IPS-20b (cell line): ENCODE measurements at regions not wholly inside any gene's neighbourhood (a gene's known extent, or its start where the extent isn't known, plus 50 kb on each side); places are given as distances from the start of the nearest gene placed in this dataset.

Experiments
- H3K27ac ChIP-seq: one replicate; pipeline ENCODE4 v1.5.1; 2013; ENCODE audit warnings: low read length
- H3K27me3 ChIP-seq: 2 replicates; pipeline ENCODE4 v1.6.1; 2013; ENCODE audit warnings: mild to moderate bottlenecking, low read length, inconsistent platforms; ENCODE audit not compliant: insufficient read depth
- H3K36me3 ChIP-seq: 2 replicates; pipeline ENCODE4 v1.6.1; 2013; ENCODE audit warnings: low read depth, mild to moderate bottlenecking, inconsistent platforms, low read length, moderate library complexity; ENCODE audit not compliant: insufficient read depth
- H3K4me1 ChIP-seq: 2 replicates; pipeline ENCODE4 v1.6.1; 2013; ENCODE audit warnings: mild to moderate bottlenecking, control low read depth, inconsistent platforms, low read length, moderate library complexity; ENCODE audit not compliant: insufficient read depth
- H3K4me3 ChIP-seq: 2 replicates; pipeline ENCODE4 v1.5.1; 2013; ENCODE audit warnings: mild to moderate bottlenecking, low read length, inconsistent platforms
- H3K9ac ChIP-seq: 2 replicates; pipeline ENCODE4 v1.6.1; 2013; ENCODE audit warnings: low read depth, mild to moderate bottlenecking, inconsistent platforms, low read length, moderate library complexity
- H3K9me3 ChIP-seq: 2 replicates; pipeline ENCODE4 v1.6.1; 2013; ENCODE audit warnings: mild to moderate bottlenecking, low read depth, low read length, inconsistent platforms; ENCODE audit not compliant: insufficient read depth

- H3K27ac ChIP-seq, result no peak overlapping the region
- H3K9me3 ChIP-seq, result no peaks in the 10 kb centered on the region
- no peak overlapping the region for H3K4me3 ChIP-seq
- no peaks in the 10 kb centered on the region; the same call in 1 of the 2 replicates for H3K27me3 ChIP-seq
- H3K4me1 ChIP-seq, result peaks cover 3% of the 10 kb centered on the region; the same call in 1 of the 2 replicates
- H3K36me3 ChIP-seq, result no peaks in the 10 kb centered on the region
- H3K9ac ChIP-seq, result no peak overlapping the region
These were observed 50.3 kb upstream of the OSBPL11 start for GRCh38 chr3:125645616-125646015.

DNA sequence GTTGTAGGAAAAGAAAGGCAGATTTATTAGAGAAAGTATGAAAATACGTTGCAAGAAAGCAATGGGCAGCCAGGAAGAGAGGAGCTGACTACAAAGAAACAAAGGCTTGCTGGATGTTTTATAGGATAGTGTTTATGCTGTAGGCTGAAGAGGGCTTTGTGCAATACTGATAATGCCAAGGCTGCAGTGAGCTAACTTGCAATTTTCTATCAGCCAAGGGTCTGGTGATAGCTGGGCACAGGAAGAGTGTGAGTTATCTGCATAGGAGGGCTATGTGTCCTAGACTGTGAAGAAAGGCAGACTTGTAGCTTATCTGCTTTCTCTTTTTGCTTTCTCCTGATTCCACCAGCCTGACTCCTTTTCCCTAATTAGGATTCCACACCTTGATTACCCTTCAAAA is 51.3 kb upstream of the OSBPL11 start:
- Histone ChIP-seq H3K27ac (no peak overlapping the region), H3K9me3 (no peaks in the 10 kb centered on the region), H3K4me3 (no peak overlapping the region), H3K36me3 (no peaks in the 10 kb centered on the region), H3K27me3 (no peaks in the 10 kb centered on the region; the same call in 1 of the 2 replicates), H3K4me1 (peaks cover 9% of the 10 kb centered on the region; the same call in 1 of the 2 replicates), H3K9ac (no peak overlapping the region)

DNA sequence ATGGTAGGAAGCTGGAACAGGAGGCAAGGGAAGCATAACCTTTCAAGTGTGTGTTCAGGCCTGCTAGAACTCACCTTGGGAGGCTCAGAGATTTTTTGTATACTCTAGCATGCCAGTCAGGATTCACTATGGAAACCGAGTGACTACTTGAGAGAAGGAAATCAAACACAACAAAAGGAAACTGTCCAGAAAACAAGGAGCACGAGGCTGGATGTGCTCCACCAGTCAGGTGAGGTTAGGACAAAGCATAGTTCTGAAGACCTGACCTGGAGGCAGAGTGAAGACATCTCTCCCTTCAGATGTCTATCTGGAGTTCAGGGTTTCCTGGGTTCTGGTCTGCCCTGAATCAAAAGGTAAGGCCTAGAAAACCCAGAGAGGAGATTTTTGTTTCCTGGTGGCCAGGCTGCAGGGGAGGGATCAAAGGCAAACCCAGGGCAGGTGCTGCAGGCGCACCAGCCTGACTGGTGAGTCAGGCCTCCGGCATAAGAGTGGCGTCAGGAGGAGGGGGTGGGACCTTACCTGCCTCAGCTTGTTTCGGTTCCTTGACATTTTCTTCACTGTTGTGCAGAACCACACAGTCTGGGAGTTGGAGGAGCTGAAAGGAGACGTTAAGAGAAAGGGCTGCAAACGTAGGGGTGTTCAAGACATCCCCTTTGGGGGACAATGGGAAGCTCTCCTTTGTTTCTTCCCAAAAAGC is 52.2 kb upstream of the OSBPL11 start:
- Histone ChIP-seq H3K4me1 (peaks cover 9% of the 10 kb centered on the region; the same call in 1 of the 2 replicates), H3K9me3 (no peaks in the 10 kb centered on the region), H3K27ac (no peak overlapping the region), H3K4me3 (no peak overlapping the region), H3K9ac (no peak overlapping the region), H3K36me3 (no peaks in the 10 kb centered on the region), H3K27me3 (no peaks in the 10 kb centered on the region; the same call in 1 of the 2 replicates)

- Histone ChIP-seq H3K27ac (no peak overlapping the region), H3K4me3 (no peak overlapping the region), H3K9ac (no peak overlapping the region), H3K36me3 (no peaks in the 10 kb centered on the region), H3K9me3 (no peaks in the 10 kb centered on the region), H3K4me1 (peaks cover 9% of the 10 kb centered on the region; the same call in 1 of the 2 replicates), H3K27me3 (no peaks in the 10 kb centered on the region; the same call in 1 of the 2 replicates)
These were observed 55.9 kb upstream of the OSBPL11 start for GRCh38 chr3:125651244-125651643.

DNA sequence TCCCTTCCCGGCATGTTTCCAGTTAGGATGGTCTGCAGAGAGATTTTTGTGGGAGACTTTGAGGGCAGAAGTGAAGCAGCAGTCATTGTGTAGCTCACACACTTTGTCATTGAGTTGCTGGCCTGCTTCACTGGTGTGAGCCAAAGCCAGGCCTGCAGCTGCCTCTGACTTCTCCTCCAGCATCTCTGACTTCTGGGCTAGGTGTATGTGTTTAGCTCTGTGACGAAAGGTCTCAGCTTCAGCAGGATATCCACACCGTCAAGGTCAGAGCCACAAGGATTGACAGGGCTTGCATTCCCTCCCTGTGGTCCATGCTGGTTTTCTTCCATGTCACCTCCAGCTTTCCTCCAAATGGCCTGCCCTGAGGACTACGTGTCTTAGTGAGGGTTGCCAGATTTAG is 57.1 kb upstream of the OSBPL11 start:
- no peaks in the 10 kb centered on the region for H3K9me3 ChIP-seq
- H3K9ac ChIP-seq, result no peak overlapping the region
- peaks cover 9% of the 10 kb centered on the region; the same call in 1 of the 2 replicates for H3K4me1 ChIP-seq
- H3K36me3 ChIP-seq, result no peaks in the 10 kb centered on the region
- H3K27ac ChIP-seq, result no peak overlapping the region
- H3K4me3 ChIP-seq, result no peak overlapping the region
- no peaks in the 10 kb centered on the region; the same call in 1 of the 2 replicates for H3K27me3 ChIP-seq

DNA sequence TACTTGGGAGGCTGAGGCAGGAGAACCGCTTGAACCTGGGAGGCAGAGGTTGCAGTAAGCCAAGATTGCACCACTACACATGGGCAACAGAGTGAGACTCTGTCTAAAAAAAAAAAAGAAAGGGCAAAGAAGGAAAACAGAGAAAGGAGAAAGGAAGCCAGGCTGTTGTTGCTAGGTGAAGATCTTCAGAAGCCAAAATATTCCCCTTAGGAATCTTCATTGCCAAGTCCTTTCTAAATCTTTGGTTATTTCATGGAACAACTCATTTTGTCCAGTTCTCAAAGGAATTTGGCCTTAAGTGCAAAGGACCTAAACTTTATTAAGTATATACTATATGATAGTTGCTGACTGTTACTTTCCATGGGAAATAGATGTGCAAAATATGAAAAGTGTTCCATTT is 59.2 kb upstream of the OSBPL11 start:
- no peak overlapping the region for H3K9ac ChIP-seq
- H3K27ac ChIP-seq, result no peak overlapping the region
- no peaks in the 10 kb centered on the region for H3K9me3 ChIP-seq
- H3K4me3 ChIP-seq, result no peak overlapping the region
- peaks cover 6% of the 10 kb centered on the region; the same call in 1 of the 2 replicates for H3K4me1 ChIP-seq
- no peaks in the 10 kb centered on the region for H3K36me3 ChIP-seq
- H3K27me3 ChIP-seq, result no peaks in the 10 kb centered on the region

- Histone ChIP-seq H3K27ac (no peak overlapping the region), H3K9ac (no peak overlapping the region), H3K4me3 (no peak overlapping the region), H3K4me1 (no peaks in the 10 kb centered on the region), H3K36me3 (no peaks in the 10 kb centered on the region), H3K27me3 (no peaks in the 10 kb centered on the region), H3K9me3 (no peaks in the 10 kb centered on the region)
These were observed 67.4 kb upstream of the OSBPL11 start for GRCh38 chr3:125662675-125663074.

GRCh38 chr3:125670352-125670751 is 75.1 kb upstream of the OSBPL11 start:
- H3K4me1 ChIP-seq, result no peaks in the 10 kb centered on the region
- no peaks in the 10 kb centered on the region for H3K9me3 ChIP-seq
- H3K9ac ChIP-seq, result no peak overlapping the region
- H3K27ac ChIP-seq, result no peak overlapping the region
- no peaks in the 10 kb centered on the region for H3K36me3 ChIP-seq
- H3K4me3 ChIP-seq, result no peak overlapping the region
- H3K27me3 ChIP-seq, result no peaks in the 10 kb centered on the region

DNA sequence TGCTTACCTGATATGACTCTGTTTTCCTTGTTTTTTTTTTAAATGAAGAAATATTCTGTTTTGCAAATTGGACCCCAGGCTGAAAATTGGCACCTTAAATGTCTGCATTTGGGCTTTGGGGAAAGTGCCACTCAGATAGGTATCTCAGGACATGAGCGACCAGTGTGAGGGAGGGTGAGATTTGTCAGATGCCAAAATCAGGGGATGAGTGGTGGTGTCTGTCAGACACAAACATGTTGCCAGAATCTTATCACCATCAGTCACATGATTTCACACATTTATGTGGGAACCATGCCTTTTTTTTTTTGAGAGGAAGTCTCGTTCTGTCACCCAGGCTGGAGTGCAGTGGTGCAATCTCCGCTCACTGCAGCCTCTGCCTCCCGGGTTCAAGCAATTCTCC is 75.6 kb upstream of the OSBPL11 start:
- no peaks in the 10 kb centered on the region for H3K9me3 ChIP-seq
- no peak overlapping the region for H3K27ac ChIP-seq
- no peak overlapping the region for H3K4me3 ChIP-seq
- H3K9ac ChIP-seq, result no peak overlapping the region
- H3K4me1 ChIP-seq, result no peaks in the 10 kb centered on the region
- no peaks in the 10 kb centered on the region for H3K36me3 ChIP-seq
- H3K27me3 ChIP-seq, result no peaks in the 10 kb centered on the region

DNA sequence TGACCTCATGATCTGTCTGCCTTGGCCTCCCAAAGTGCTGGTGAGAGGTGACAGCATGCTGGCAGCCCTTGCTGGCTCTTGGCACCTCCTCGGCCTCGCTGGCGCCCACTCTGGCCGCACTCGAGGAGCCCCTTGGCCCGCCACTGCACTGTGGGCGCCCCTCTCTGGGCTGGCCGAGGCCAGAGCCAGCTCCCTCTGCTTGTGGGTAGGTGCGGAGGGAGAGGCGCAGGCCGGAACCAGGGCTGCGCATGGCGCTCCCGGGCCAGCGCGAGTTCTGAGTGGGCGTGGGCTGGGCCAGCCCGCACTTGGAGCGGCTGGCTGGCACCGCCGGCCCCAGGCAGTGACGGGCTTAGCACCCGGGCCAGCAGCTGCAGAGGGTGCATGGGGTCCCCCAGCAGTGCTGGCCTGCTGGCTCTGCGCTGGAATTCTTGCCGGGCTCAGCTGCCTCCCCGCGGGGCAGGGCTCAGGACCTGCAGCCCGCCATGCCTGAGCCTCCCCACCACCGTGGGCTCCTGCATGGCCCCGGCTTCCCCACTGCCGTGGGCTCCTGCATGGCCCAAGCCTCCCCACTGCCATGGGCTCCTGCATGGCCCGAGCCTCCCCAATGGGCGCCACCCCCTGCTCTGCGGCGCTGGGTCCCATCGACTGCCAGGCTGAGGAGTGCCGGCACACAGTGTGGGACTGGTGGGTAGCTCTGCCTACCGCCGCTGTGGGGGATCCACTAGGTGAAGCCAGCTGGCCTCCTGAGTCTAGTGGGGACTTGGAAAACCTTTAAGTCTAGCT is 76.4 kb upstream of the OSBPL11 start:
- no peak overlapping the region for H3K4me3 ChIP-seq
- no peaks in the 10 kb centered on the region for H3K9me3 ChIP-seq
- no peaks in the 10 kb centered on the region for H3K27me3 ChIP-seq
- H3K27ac ChIP-seq, result no peak overlapping the region
- no peaks in the 10 kb centered on the region for H3K4me1 ChIP-seq
- H3K9ac ChIP-seq, result no peak overlapping the region
- no peaks in the 10 kb centered on the region for H3K36me3 ChIP-seq

GRCh38 chr3:125675791-125676190 is 80.5 kb upstream of the OSBPL11 start:
- no peak overlapping the region for H3K4me3 ChIP-seq
- H3K27me3 ChIP-seq, result no peaks in the 10 kb centered on the region
- no peak overlapping the region for H3K9ac ChIP-seq
- H3K27ac ChIP-seq, result no peak overlapping the region
- no peaks in the 10 kb centered on the region for H3K36me3 ChIP-seq
- H3K4me1 ChIP-seq, result no peaks in the 10 kb centered on the region
- no peaks in the 10 kb centered on the region for H3K9me3 ChIP-seq

DNA sequence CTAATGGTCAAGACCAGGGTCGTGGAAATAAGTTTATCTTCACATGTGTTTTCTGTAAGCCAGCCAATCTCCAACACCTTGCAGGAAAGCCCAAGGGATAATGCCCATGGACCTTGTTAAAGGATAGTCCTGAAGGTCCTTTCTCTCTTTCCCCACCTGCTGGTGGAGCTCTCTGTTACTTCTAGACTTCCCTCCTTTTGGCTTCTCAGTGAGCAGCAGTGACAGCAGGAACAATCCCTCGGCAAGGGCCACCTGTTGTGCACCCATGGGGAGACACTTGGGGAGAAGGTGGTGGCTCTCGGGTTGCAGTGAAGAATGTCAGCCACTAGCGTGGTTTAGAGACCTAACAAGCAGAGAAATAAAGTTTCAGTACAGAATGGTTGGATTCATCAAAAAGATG is 84.0 kb upstream of the OSBPL11 start:
- Histone ChIP-seq H3K4me1 (no peaks in the 10 kb centered on the region), H3K36me3 (no peaks in the 10 kb centered on the region), H3K4me3 (no peak overlapping the region), H3K9me3 (no peaks in the 10 kb centered on the region), H3K9ac (no peak overlapping the region), H3K27me3 (no peaks in the 10 kb centered on the region), H3K27ac (no peak overlapping the region)
